NCI-H774 (cell line): ENCODE measurements at regions not wholly inside any gene's neighbourhood (a gene's known extent, or its start where the extent isn't known, plus 50 kb on each side); places are given as distances from the start of the nearest gene placed in this dataset.
"Not testable (repeated sequence)": the region's sequence is repeated elsewhere in the genome, so short reads cannot be mapped to it uniquely, and the experiment has no call there.

Experiments
- DNase-seq: peaks from one replicate; lab custom pipeline; 2025; lab: John Stamatoyannopoulos, UW

GRCh38 chr14:65972346-65972870 is 513.8 kb upstream of the CCDC196 start:
- DNase-seq, result no peak

- no peak for DNase-seq
Observed at GRCh38 chr14:65972891-65973290, 513.3 kb upstream of the CCDC196 start.

- no peak for DNase-seq
Observed at GRCh38 chr14:65975865-65976264, 510.3 kb upstream of the CCDC196 start.

GRCh38 chr14:65976761-65977404 is 509.3 kb upstream of the CCDC196 start:
- DNase-seq, result no peak

GRCh38 chr14:65981192-65981843 is 504.9 kb upstream of the CCDC196 start:
- no peak for DNase-seq

GRCh38 chr14:65986041-65986440 is 500.1 kb upstream of the CCDC196 start:
- DNase-seq, result no peak

- no peak for DNase-seq
Observed at GRCh38 chr14:65989981-65990380, 496.2 kb upstream of the CCDC196 start.

GRCh38 chr14:65991104-65991503 is 495.1 kb upstream of the CCDC196 start:
- no peak for DNase-seq

- DNase-seq, result not testable (repeated sequence)
Observed at GRCh38 chr14:65991935-65992334, 494.2 kb upstream of the CCDC196 start.

- no peak for DNase-seq
Observed at GRCh38 chr14:65993103-65993502, 493.1 kb upstream of the CCDC196 start.

GRCh38 chr14:65993996-65994395 is 492.2 kb upstream of the CCDC196 start:
- no peak for DNase-seq

- no peak for DNase-seq
Observed at GRCh38 chr14:65997347-65997746, 488.8 kb upstream of the CCDC196 start.

- no peak for DNase-seq
Observed at GRCh38 chr14:65999865-66000264, 486.3 kb upstream of the CCDC196 start.

GRCh38 chr14:66000766-66001165 is 485.4 kb upstream of the CCDC196 start:
- no peak for DNase-seq

GRCh38 chr14:66001356-66001755 is 484.8 kb upstream of the CCDC196 start:
- no peak for DNase-seq

GRCh38 chr14:66003082-66003730 is 483.0 kb upstream of the CCDC196 start:
- DNase-seq, result no peak

GRCh38 chr14:66005900-66006434 is 480.2 kb upstream of the CCDC196 start:
- DNase-seq, result no peak

GRCh38 chr14:66008631-66009030 is 477.5 kb upstream of the CCDC196 start:
- DNase-seq, result no peak

GRCh38 chr14:66009089-66009488 is 477.1 kb upstream of the CCDC196 start:
- DNase-seq, result no peak

- no peak for DNase-seq
Observed at GRCh38 chr14:66010695-66011094, 475.5 kb upstream of the CCDC196 start.

GRCh38 chr14:66011855-66012254 is 474.3 kb upstream of the CCDC196 start:
- no peak for DNase-seq

- DNase-seq, result not testable (repeated sequence)
Observed at GRCh38 chr14:66013607-66014006, 472.6 kb upstream of the CCDC196 start.
